ENCODE measurements at regions not wholly inside any gene's neighbourhood (a gene's known extent, or its start where the extent isn't known, plus 50 kb on each side); places are given as distances from the start of the nearest gene placed in this dataset.
"Not testable (repeated sequence)": the region's sequence is repeated elsewhere in the genome, so short reads cannot be mapped to it uniquely, and the experiment has no call there.

DNA sequence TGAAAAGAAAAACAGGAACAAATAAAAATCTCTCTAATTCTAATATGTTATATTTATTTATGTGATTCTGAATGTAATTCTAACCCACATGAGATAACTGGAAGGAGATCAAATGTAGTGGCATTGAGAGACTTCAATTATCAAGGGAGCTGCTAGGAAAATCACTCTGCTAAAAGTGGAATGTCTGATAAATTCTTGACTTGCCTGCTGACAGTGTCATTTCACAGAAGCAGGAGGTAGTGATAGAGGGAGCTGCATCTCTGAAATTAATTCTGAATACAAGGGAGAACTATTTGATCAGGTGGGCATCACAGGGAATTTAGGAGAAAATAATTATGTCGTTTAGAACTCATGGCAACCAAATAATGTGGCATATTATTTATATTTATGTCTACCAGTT is 303.6 kb downstream of the BCAT1 start:
- Mint-ChIP-seq H3K27ac (no peak overlapping the region), H3K4me1 (ENCODE audit: low read depth) (no peaks in the 10 kb centered on the region), H3K27me3 (ENCODE audit: low read depth) (peaks cover 5% of the 10 kb centered on the region), H3K4me3 (no peak overlapping the region), H3K9me3 (peaks cover 0 to 2% of the 10 kb centered on the region in 2 donors), H3K36me3 (ENCODE audit: insufficient read depth in 2 of 2) (no peaks in the 10 kb centered on the region)
- DNase-seq (no peak), ATAC-seq (replicated peaks in 1 of 2) (no peak)

DNA sequence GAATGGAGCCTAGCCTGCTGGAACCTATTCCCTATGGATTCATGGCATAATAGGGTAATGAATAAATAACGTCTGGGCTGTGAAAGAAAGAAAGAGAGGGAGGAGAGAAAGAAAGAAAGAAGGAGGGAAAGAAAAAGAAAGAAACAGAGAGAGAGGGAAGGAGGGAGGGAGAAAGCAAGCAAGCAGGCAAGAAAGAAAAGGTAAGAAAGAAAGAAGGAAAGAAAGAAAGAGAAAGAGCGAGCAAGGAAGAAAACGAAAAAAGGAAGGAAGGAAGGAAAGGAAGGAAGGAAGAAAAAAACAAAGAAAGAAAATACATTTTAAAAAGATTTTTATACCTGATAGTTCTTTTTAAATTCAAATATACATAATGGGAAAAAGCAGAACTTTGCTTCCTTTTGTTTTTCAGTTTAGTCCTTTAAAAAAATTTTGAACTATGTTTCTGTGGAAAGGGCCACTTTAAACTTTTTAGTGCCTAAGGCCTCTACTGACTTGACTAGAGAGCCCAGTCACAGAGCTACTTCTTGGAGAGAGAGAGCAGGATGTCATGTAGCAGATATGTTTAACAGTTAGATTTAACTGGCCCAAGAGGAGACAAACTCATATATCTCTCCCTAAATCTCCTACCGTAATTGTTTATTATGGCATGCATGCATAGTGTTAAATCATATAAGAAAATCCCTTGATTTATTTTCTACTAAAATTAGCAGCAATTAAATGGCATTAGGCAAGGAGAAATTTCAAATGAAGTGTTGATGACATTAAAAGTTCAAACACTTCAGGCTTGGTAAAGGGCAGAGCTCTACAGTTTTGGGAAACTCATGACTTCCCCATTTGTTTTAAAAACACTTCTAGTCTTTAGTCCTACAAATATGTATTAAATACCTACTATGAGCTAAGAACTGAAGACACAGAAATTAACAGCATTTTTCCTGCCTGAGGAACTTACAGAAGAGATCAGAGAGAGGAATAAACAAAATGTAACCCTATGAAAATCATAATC is 305.5 kb downstream of the BCAT1 start:
- ATAC-seq (replicated peaks in 1 of 2) (no peak), DNase-seq (no peak)
- Mint-ChIP-seq H3K27me3 (ENCODE audit: low read depth) (peaks cover 5% of the 10 kb centered on the region), H3K4me3 (no peak overlapping the region), H3K4me1 (ENCODE audit: low read depth) (no peaks in the 10 kb centered on the region), H3K36me3 (ENCODE audit: insufficient read depth in 2 of 2) (no peaks in the 10 kb centered on the region), H3K9me3 (no peaks in the 10 kb centered on the region), H3K27ac (no peak overlapping the region)

- DNase-seq = no peak
- Mint-ChIP-seq H3K4me3 (no peak overlapping the region), H3K4me1 (ENCODE audit: low read depth) (no peaks in the 10 kb centered on the region), H3K36me3 (ENCODE audit: insufficient read depth in 2 of 2) (no peaks in the 10 kb centered on the region), H3K27me3 (ENCODE audit: low read depth) (no peaks in the 10 kb centered on the region), H3K9me3 (no peaks in the 10 kb centered on the region), H3K27ac (no peak overlapping the region)
- ATAC-seq (replicated peaks in 1 of 2) = no peak
These were observed 309.3 kb downstream of the BCAT1 start for GRCh38 chr12:24639641-24640040.

- Mint-ChIP-seq H3K4me3 (no peak overlapping the region), H3K36me3 (ENCODE audit: insufficient read depth in 2 of 2) (no peaks in the 10 kb centered on the region), H3K27ac (no peak overlapping the region), H3K27me3 (ENCODE audit: low read depth) (no peaks in the 10 kb centered on the region), H3K4me1 (ENCODE audit: low read depth) (no peaks in the 10 kb centered on the region), H3K9me3 (no peaks in the 10 kb centered on the region)
- ATAC-seq (replicated peaks in 1 of 2) (no peak), DNase-seq (no peak)
These were observed 316.4 kb downstream of the BCAT1 start for GRCh38 chr12:24632466-24632865.

- no peaks in the 10 kb centered on the region for H3K36me3 Mint-ChIP-seq (ENCODE audit: insufficient read depth in 2 of 2)
- no peak overlapping the region for H3K27ac Mint-ChIP-seq
- H3K27me3 Mint-ChIP-seq (ENCODE audit: low read depth) = no peaks in the 10 kb centered on the region
These were observed 317.1 kb downstream of the BCAT1 start for GRCh38 chr12:24631676-24632426.

DNA sequence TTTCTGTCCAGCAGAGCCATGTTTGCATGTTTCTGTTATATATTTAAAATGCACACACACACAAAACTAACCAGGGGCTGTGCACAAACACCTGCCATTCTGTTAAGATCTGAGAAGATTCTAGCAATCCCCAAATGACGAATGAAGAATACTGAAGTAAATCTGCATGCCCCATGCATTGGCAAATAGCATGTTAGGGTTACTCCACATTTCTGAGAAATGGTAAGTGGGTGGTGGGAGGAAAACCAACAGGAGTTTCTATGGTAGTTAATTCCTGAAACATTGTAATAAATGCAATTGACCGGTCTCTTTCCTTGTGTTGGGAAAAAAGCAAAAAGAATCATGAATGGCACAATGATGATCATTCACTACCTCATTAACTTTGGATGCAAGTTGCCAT is 318.0 kb downstream of the BCAT1 start:
- no peaks in the 10 kb centered on the region for H3K36me3 Mint-ChIP-seq (ENCODE audit: insufficient read depth in 2 of 2)
- no peak overlapping the region for H3K27ac Mint-ChIP-seq
- ATAC-seq (replicated peaks in 1 of 2) = no peak

More at GRCh38 chr12:24631676-24632426, 317.1 kb downstream of the BCAT1 start:
- no peaks in the 10 kb centered on the region for H3K9me3 Mint-ChIP-seq
- DNase-seq (no peak), ATAC-seq (replicated peaks in 1 of 2) (no peak)
- no peaks in the 10 kb centered on the region for H3K4me1 Mint-ChIP-seq (ENCODE audit: low read depth)
- H3K4me3 Mint-ChIP-seq = no peak overlapping the region

DNA sequence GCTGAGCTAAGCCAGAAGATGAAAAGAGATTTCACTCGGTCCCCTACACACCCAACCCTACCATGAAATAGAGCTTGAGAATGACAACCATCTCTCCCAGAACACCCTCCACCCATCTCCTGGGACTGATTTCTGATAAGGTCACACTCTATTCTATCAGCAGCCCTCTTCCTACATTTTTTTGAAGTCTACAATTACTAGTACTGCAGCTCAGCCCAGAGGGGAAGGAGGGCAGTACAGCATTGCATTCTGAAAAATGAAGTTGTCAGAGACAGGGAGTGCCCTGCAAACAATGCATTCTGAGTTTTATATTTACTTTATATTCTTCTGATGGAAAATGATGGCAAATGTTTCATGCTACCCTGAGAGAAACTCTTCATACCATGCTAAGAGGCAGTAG is 318.5 kb downstream of the BCAT1 start:
- H3K4me1 Mint-ChIP-seq (ENCODE audit: low read depth) = no peaks in the 10 kb centered on the region
- DNase-seq (no peak), ATAC-seq (replicated peaks in 1 of 2) (no peak)
- no peaks in the 10 kb centered on the region for H3K27me3 Mint-ChIP-seq (ENCODE audit: low read depth)
- H3K4me3 Mint-ChIP-seq = no peak overlapping the region
- H3K27ac Mint-ChIP-seq = no peak overlapping the region
- H3K36me3 Mint-ChIP-seq (ENCODE audit: insufficient read depth in 2 of 2) = no peaks in the 10 kb centered on the region
- no peaks in the 10 kb centered on the region for H3K9me3 Mint-ChIP-seq

More for the DNA sequence above, 318.0 kb downstream of the BCAT1 start:
- Mint-ChIP-seq H3K27me3 (ENCODE audit: low read depth) (no peaks in the 10 kb centered on the region), H3K4me1 (ENCODE audit: low read depth) (no peaks in the 10 kb centered on the region), H3K4me3 (no peak overlapping the region), H3K9me3 (no peaks in the 10 kb centered on the region)
- DNase-seq = no peak

DNA sequence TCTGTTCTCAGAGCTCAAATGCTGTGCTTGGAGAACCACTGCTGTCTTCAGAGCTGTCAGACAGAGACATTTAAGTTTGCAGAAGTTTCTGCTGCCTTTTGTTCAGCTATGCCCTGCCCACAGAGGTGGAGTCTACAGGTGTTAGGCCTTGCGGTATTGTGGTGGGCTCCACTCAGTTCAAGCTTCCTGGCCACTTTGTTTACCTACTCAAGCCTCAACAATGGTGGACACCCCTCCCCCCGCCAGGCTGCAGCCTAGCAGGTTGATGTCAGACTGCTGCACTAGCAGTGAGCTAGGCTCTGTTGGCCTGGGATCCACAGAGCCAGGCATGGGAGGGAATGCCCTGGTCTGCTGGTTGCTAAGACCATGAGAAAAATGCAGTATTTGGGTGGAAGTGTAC is 323.8 kb downstream of the BCAT1 start:
- Mint-ChIP-seq H3K27ac (no peak overlapping the region), H3K27me3 (ENCODE audit: low read depth) (peaks cover 24% of the 10 kb centered on the region)

DNA sequence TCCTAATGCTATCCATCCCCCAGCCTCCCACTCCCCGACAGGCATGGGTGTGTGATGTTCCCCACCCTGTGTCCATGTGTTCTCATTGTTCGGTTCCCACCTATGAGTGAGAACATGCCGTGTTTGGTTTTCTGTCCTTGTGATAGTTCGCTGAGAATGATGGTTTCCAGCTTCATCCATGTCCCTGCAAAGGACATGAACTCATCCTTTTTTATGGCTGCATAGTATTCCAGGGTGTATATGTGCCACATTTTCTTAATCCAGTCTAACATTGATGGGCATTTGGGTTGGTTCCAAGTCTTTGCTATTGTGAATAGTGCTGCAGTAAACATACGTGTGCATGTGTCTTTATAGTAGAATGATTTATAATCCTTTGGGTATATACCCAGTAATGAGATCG is 328.9 kb downstream of the BCAT1 start:
- not testable (repeated sequence) for DNase-seq; H3K27ac Mint-ChIP-seq; ATAC-seq (replicated peaks in 1 of 2); H3K36me3 Mint-ChIP-seq (ENCODE audit: insufficient read depth in 2 of 2); H3K4me1 Mint-ChIP-seq (ENCODE audit: low read depth); H3K4me3 Mint-ChIP-seq
- Mint-ChIP-seq H3K27me3 (ENCODE audit: low read depth) (peaks cover 26% of the 10 kb centered on the region), H3K9me3 (peaks cover 2 to 10% of the 10 kb centered on the region in 2 donors)

More for the DNA sequence above, 323.8 kb downstream of the BCAT1 start:
- DNase-seq (no peak), ATAC-seq (replicated peaks in 1 of 2) (no peak)
- Mint-ChIP-seq H3K9me3 (peaks cover 2 to 8% of the 10 kb centered on the region in 2 donors), H3K4me3 (no peak overlapping the region), H3K4me1 (ENCODE audit: low read depth) (no peaks in the 10 kb centered on the region), H3K36me3 (ENCODE audit: insufficient read depth in 2 of 2) (peaks cover 2 to 5% of the 10 kb centered on the region in 2 donors)

GRCh38 chr12:24617471-24617870 is 331.4 kb downstream of the BCAT1 start:
- Mint-ChIP-seq H3K4me3 (no peak overlapping the region), H3K9me3 (peaks cover 0 to 3% of the 10 kb centered on the region in 2 donors), H3K27ac (no peak overlapping the region), H3K36me3 (ENCODE audit: insufficient read depth in 2 of 2) (peaks cover 0 to 4% of the 10 kb centered on the region in 2 donors), H3K27me3 (ENCODE audit: low read depth) (peaks cover 8% of the 10 kb centered on the region), H3K4me1 (ENCODE audit: low read depth) (no peaks in the 10 kb centered on the region)
- no peak for DNase-seq
- no peak for ATAC-seq (replicated peaks in 1 of 2)

DNA sequence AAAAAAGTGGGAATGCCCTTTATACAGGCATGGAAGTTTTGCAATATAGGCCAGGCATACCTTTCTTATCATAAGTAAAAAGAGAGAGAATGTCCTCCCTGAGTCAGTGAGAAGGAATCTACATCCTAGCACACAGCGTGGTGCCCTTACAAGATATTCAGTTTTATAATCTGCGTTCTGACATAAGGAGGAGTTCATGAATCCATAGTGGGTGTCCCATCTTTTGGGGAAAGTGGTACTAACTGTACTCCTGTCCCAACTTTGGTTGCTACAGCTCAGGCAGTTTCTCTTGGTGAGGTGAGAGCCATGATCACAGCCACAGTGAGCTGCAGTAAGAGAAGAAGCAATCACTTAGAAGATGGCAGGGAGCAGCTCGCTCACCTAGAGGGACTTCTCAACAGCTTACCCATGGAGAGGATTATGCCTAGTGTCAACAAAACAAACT is 332.9 kb downstream of the BCAT1 start:
- DNase-seq (no peak), ATAC-seq (replicated peaks in 1 of 2) (no peak)
- peaks cover 5% of the 10 kb centered on the region for H3K27me3 Mint-ChIP-seq (ENCODE audit: low read depth)
- H3K36me3 Mint-ChIP-seq (ENCODE audit: insufficient read depth in 2 of 2) = no peaks in the 10 kb centered on the region
- H3K9me3 Mint-ChIP-seq = peaks cover 0 to 3% of the 10 kb centered on the region in 2 donors
- H3K4me1 Mint-ChIP-seq (ENCODE audit: low read depth) = no peaks in the 10 kb centered on the region
- no peak overlapping the region for H3K4me3 Mint-ChIP-seq
- no peak overlapping the region for H3K27ac Mint-ChIP-seq

DNA sequence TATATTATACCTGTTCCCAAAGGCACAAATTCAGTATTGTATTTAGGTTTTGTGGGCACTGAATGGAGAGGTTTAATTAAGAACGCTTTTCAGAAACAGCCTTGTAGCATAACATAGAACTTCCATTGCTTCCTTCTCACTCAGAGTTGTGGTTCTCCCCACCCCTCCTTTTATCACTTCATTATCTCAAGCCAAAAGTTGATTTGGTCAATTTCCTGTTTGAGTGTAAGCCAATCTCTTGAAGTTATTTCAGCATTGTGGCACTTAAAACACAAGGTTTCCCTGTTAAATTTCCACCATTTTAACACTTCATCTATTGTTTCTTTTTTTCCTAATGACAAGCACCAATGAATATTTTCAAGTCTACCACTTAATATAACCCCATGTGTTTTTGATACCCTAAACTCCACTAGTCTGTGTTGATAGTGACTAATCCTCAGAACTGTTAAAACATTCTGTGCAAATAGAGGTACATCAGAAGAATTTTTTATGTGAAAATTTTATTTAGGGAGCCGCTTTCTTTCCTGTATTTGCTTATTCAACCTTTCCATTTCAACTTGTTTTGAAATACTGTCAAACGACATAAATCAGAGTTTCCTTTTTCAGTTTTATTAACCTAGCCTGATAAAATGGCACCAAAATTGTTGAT is 340.1 kb downstream of the BCAT1 start:
- Mint-ChIP-seq H3K27me3 (ENCODE audit: low read depth) (no peaks in the 10 kb centered on the region), H3K9me3 (peaks cover 2 to 10% of the 10 kb centered on the region in 2 donors), H3K4me3 (no peak overlapping the region), H3K27ac (no peak overlapping the region), H3K4me1 (ENCODE audit: low read depth) (peaks cover 14% of the 10 kb centered on the region), H3K36me3 (ENCODE audit: insufficient read depth in 2 of 2) (no peaks in the 10 kb centered on the region)
- no peak for DNase-seq
- no peak for ATAC-seq (replicated peaks in 1 of 2)

GRCh38 chr12:24608108-24608507 is 340.8 kb downstream of the BCAT1 start:
- DNase-seq (no peak), ATAC-seq (replicated peaks in 1 of 2) (no peak)
- Mint-ChIP-seq H3K27ac (no peak overlapping the region), H3K36me3 (ENCODE audit: insufficient read depth in 2 of 2) (no peaks in the 10 kb centered on the region), H3K4me1 (ENCODE audit: low read depth) (peaks cover 14% of the 10 kb centered on the region), H3K4me3 (no peak overlapping the region), H3K9me3 (peaks cover 2 to 10% of the 10 kb centered on the region in 2 donors), H3K27me3 (ENCODE audit: low read depth) (no peaks in the 10 kb centered on the region)

Measured in activated T-cell treated with anti-CD3 and anti-CD28 coated beads, Interleukin-2, amount 50 U/mL, for 72 hours (primary cell).